ENCODE measurements at regions not wholly inside any gene's neighbourhood (a gene's known extent, or its start where the extent isn't known, plus 50 kb on each side); places are given as distances from the start of the nearest gene placed in this dataset.

GRCh38 chr11:69377953-69378302, 84.0 kb downstream of the MYEOV start (continued):
- TF ChIP-seq TCF7L2 (IDR thresholded peaks at IDR 0.05; ENCODE audit: borderline replicate concordance, low read depth, low read length) (no peak), ZSCAN16 (tag by site-specific recombination; IDR thresholded peaks at IDR 0.05) (no peak)

GRCh38 chr11:69378303-69379141, 84.6 kb downstream of the MYEOV start:
- Histone ChIP-seq H3K27ac (ENCODE audit: extremely low read depth, low read depth, low read length) (no peak overlapping the region), H3K36me3 (ENCODE audit: control insufficient read depth in 2 of 2, insufficient read depth in 1 of 2, low read length in 2 of 2) (no peaks in the 10 kb centered on the region), H3K9me3 (ENCODE audit: control insufficient read depth, insufficient read depth, low read depth, low read length) (no peaks in the 10 kb centered on the region), H3K4me3 (ENCODE audit: low read depth, low read length) (no peak overlapping the region), H3K4me1 (ENCODE audit: control insufficient read depth, insufficient read depth, low read length) (no peaks in the 10 kb centered on the region)
- ChIA-PET POLR2A (no interaction called here), CTCF (no interaction called here)
- TF ChIP-seq ZNF777 (tag by site-specific recombination; IDR thresholded peaks at IDR 0.05; ENCODE audit: borderline replicate concordance) (no peak), ZBTB20 (tag by site-specific recombination; IDR thresholded peaks at IDR 0.05) (no peak), ZNF544 (tag by site-specific recombination; IDR thresholded peaks at IDR 0.05) (no peak)

- Histone ChIP-seq H3K36me3 (ENCODE audit: control insufficient read depth in 2 of 2, insufficient read depth in 1 of 2, low read length in 2 of 2) (no peaks in the 10 kb centered on the region), H3K27ac (ENCODE audit: extremely low read depth, low read depth, low read length) (no peak overlapping the region), H3K4me1 (ENCODE audit: control insufficient read depth, insufficient read depth, low read length) (no peaks in the 10 kb centered on the region), H3K9me3 (ENCODE audit: control insufficient read depth, insufficient read depth, low read depth, low read length) (no peaks in the 10 kb centered on the region), H3K4me3 (ENCODE audit: low read depth, low read length) (no peak overlapping the region)
- no peak for TF ChIP-seq ZNF266 (tag by site-specific recombination; IDR thresholded peaks at IDR 0.05; ENCODE audit: low read depth)
- no peak for TF ChIP-seq ZBTB44 (tag by site-specific recombination; IDR thresholded peaks at IDR 0.05)
- no peak for TF ChIP-seq MEIS1 (CRISPR knock-in tag; IDR thresholded peaks at IDR 0.05; ENCODE audit: borderline replicate concordance)
- TF ChIP-seq ZNF221 (tag by site-specific recombination; IDR thresholded peaks at IDR 0.05; ENCODE audit: borderline replicate concordance) = no peak
- no peak for TF ChIP-seq TCF7L2 (IDR thresholded peaks at IDR 0.05; ENCODE audit: borderline replicate concordance, low read depth, low read length)
- no peak for TF ChIP-seq ZFP41 (tag by site-specific recombination; IDR thresholded peaks at IDR 0.05; ENCODE audit: borderline replicate concordance)
- no peak for TF ChIP-seq ZNF791 (tag by site-specific recombination; IDR thresholded peaks at IDR 0.05)
- TF ChIP-seq ZNF169 (tag by site-specific recombination; IDR thresholded peaks at IDR 0.05) = no peak
- no peak for TF ChIP-seq IKZF3 (tag by site-specific recombination; IDR thresholded peaks at IDR 0.05)
- TF ChIP-seq ZNF571 (tag by site-specific recombination; IDR thresholded peaks at IDR 0.05) = no peak
- no peak for TF ChIP-seq ZNF658 (tag by site-specific recombination; IDR thresholded peaks at IDR 0.05)
- TF ChIP-seq KLF7 (tag by site-specific recombination; IDR thresholded peaks at IDR 0.05; ENCODE audit: borderline replicate concordance) = no peak
- ChIA-PET POLR2A (no interaction called here), CTCF (no interaction called here)
Measured at GRCh38 chr11:69380451-69380901, 86.5 kb downstream of the MYEOV start.

GRCh38 chr11:69380921-69381581, 87.1 kb downstream of the MYEOV start:
- TF ChIP-seq ZNF514 (tag by site-specific recombination; IDR thresholded peaks at IDR 0.05) (no peak), ZNF302 (tag by site-specific recombination; IDR thresholded peaks at IDR 0.05; ENCODE audit: low read depth) (no peak), ZNF654 (tag by site-specific recombination; IDR thresholded peaks at IDR 0.05; ENCODE audit: low read depth) (no peak)
- H3K27ac ChIP-seq (ENCODE audit: extremely low read depth, low read depth, low read length) = no peak overlapping the region
- H3K4me1 ChIP-seq (ENCODE audit: control insufficient read depth, insufficient read depth, low read length) = no peaks in the 10 kb centered on the region
- no peaks in the 10 kb centered on the region for H3K9me3 ChIP-seq (ENCODE audit: control insufficient read depth, insufficient read depth, low read depth, low read length)
- ChIA-PET POLR2A (no interaction called here), CTCF (no interaction called here)
- no peaks in the 10 kb centered on the region for H3K36me3 ChIP-seq (ENCODE audit: control insufficient read depth in 2 of 2, insufficient read depth in 1 of 2, low read length in 2 of 2)
- no peak overlapping the region for H3K4me3 ChIP-seq (ENCODE audit: low read depth, low read length)

Data from HEK293 (cell line).